Left hindlimb (tissue), 1 donor: ENCODE measurements at regions not wholly inside any gene's neighbourhood (a gene's known extent, or its start where the extent isn't known, plus 50 kb on each side); places are given as distances from the start of the nearest gene placed in this dataset.

Experiments
- DNase-seq: peaks from one replicate; pipeline ENCODE4 v3.0.0-alpha.2; 2018

GRCh38 chr6:164195942-164196281 lies 781.4 kb downstream of the QKI start:
- no peak for DNase-seq

DNA sequence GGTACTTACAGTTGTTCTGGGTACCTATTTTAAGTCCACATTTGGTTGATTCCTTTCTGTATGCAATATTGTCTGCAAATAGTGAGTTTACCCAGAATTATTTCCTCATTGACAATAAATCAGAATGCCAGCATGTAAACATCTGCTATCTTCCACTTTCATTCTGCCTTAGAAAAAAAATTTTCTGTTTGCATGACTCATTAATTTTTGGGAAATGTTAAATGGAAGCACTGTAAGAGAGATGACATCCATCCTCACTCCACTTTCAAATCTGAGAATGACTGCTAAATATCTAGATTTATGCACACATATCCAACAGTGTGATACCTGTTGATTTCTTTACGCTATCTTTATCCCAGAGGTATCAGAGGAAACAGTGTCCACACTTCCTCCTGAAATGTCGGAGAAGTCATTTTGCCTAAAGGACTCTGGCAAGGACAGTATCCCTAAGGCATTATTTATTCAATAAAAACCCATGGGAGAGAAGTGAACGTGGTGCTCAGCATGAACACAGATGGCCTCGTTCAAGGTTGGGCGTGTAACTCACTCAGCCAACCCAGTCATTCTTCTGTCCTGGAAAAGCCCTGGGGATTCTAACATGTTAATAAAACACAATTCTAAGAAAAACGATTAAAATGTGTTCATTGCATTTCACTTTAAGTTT lies 780.9 kb downstream of the QKI start:
- no peak for DNase-seq

DNA sequence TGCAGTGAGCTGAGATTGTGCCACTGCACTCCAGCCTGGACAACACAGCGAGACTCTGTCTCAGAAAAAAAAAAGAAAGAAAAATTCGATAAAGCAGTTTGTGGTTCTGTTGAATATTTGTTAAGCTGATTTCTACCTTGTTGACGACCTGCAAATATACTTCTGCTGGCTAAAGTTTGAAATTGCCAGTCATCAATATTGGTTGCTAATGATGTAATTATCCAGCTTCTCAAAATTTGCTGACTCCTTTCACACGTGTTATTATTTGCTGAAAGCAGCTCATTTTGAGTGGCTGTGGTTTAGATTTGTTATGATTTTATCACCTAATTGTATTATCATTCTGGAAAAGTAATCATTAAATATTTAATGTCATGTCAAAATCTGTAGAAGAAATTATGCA lies 774.3 kb downstream of the QKI start:
- no peak for DNase-seq

DNA sequence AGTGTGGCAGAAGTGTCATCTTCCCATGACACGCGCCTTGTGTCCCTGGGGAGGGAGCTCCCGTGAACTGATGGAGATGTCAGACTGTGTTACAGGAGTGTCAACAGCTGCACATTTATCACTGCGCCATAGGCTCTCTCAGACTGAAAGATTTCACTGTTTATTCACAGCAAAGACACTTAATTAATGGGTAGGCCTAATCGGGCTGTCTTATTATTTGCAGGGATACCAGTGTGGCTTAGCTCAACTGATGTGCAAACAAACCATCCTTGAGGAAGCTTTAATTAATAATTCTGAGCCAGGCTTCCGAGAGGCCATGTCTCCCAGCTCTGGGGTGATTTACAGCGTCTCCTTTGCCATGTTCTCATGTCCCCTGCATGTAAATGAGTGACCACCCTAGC lies 771.0 kb downstream of the QKI start:
- no peak for DNase-seq

DNA sequence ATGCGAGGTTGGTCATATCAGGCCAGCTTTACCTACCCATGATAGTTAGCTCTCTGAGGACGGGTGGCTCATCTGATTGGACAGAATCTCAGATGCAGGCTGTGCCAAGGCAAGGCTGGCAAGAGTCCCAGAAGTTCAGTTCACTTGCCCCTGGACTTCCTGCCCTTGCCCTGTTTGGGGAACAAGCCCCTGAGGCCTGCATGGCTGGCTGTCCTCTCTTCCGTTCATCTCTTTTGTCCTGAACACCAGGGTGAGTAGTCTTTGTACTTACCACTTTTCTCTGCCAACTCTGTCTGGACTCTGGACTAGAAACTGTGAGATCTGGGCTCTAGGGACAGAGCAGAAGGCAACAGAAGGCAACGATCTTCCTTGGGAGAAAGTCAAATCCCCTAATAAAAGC lies 769.9 kb downstream of the QKI start:
- no peak for DNase-seq

GRCh38 chr6:164183556-164184123 lies 769.1 kb downstream of the QKI start:
- no peak for DNase-seq

GRCh38 chr6:164178679-164179332 lies 764.3 kb downstream of the QKI start:
- DNase-seq = no peak

- no peak for DNase-seq
Observed at GRCh38 chr6:164169355-164169754, 754.8 kb downstream of the QKI start.

GRCh38 chr6:164168595-164168994 lies 754.1 kb downstream of the QKI start:
- DNase-seq = no peak

DNA sequence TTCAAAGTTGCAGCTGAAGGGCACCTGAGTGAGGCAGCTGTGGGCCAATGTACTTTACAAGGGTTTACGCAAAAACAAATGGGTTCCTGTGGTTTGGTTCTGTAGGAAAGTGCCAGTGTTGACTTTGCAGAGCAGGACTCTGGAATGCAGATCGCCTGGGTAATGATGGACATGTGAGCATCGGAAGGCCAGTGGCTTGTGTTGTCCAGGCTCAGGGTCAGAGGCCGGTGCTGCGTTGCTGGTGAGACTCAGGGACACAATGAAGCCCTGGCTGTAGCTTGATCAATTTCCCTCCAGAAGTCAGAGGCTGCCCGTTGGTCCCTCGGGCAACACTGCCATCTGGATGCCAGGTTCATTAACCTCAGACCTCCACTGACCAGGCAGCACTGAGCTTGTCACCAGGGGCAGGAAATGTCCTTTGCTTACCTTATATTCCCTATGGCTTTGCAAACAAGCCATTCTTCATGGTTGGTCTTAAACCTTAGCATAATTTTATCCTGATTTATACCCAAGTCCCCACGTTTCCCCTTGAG lies 753.4 kb downstream of the QKI start:
- no peak for DNase-seq

GRCh38 chr6:164166996-164167395 lies 752.5 kb downstream of the QKI start:
- no peak for DNase-seq

GRCh38 chr6:164166515-164166914 lies 752.0 kb downstream of the QKI start:
- DNase-seq = no peak

DNA sequence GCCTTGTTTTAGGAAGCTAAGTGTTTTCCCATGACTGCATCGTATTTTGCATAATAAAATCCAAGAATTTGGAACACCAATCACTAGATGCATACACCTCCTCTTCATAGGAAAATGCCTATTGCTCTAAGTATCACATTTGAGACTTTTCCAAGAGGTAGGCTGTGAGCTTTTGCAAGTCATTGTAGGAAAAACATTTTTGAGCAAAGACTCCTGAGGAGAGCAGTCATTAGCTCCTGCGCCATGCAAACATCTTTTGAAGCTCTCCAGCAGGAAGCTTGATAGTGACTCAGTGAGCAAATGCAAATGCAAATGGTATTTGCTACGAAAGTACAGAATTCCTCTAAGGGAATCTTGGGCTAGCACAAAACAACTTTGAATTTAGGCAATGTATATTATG lies 750.4 kb downstream of the QKI start:
- no peak for DNase-seq

DNA sequence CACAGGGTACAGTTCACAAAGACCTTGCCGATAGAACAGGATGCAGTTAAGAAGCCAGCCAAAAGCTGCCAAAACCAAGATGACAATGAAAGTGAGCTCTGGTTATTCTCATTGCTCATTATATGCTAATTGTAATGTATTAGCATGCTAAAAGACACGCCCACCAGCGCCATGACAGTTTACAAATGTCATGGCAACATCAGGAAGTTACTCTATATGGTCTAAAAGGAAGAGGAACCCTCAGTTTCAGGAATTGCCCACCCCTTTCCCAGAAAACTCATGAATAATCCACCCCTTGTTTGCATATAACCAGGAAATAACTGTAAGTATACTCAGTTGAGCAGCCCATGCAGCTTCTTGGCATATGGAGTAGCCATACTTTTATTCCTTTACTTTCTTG lies 748.7 kb downstream of the QKI start:
- no peak for DNase-seq

- no peak for DNase-seq
Observed at GRCh38 chr6:164159061-164159460, 744.5 kb downstream of the QKI start.

GRCh38 chr6:164154588-164154987 lies 740.1 kb downstream of the QKI start:
- DNase-seq = no peak

DNA sequence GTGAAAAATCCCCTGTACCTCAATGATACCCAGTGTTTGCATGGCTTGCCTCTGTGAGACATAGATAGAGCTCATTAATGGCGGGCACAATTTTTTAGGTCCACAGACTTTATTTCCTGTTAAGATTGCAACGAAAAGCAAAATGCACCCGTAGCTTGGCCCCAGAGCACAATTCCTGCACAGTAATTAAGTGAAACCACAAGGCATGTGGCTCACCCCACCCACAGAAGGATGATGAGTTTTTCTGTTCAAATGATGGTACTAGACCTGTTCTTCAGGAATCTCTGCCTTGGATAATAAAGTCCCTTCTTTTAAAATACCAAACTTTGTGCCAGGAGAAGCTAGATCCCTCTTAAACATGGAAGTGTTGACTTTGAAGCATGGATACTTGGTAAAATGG lies 738.1 kb downstream of the QKI start:
- no peak for DNase-seq

- DNase-seq = peak; percentile 38
Observed at GRCh38 chr6:164151161-164152120, 736.9 kb downstream of the QKI start.

DNA sequence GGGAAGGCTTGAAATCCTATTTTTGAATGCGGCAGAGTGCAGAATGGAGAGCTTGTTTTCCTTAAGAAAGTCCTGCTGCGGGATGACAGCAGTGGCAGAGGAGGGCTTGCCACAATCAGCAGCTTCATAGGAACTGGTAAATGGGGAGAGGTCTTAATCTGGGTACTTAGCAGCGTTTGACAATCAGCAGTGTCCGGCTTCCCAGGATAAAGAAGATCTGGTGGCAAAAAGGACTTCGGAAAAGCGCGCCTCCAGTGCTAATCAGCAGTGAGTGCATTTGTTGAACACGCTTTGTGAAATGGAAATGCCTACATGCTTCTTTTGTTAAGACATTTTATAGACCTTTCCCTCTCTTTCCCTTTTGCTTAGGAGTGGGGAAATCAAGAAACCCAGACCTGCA lies 735.7 kb downstream of the QKI start:
- DNase-seq = no peak

- no peak for DNase-seq
Observed at GRCh38 chr6:164148788-164149187, 734.3 kb downstream of the QKI start.

- no peak for DNase-seq
Observed at GRCh38 chr6:164144316-164144715, 729.8 kb downstream of the QKI start.

GRCh38 chr6:164142322-164142721 lies 727.8 kb downstream of the QKI start:
- DNase-seq = no peak

GRCh38 chr6:164135511-164136132 lies 721.1 kb downstream of the QKI start:
- no peak for DNase-seq
